H9 (cell line): ENCODE measurements at regions not wholly inside any gene's neighbourhood (a gene's known extent, or its start where the extent isn't known, plus 50 kb on each side); places are given as distances from the start of the nearest gene placed in this dataset.

ENCODE experiments used
- DNase-seq: peaks from one replicate; pipeline ENCODE4 v3.0.0-alpha.2; 2017
- H2AFZ ChIP-seq: one replicate; pipeline ENCODE4 v1.6.1; 2013; ENCODE audit warnings: mild to moderate bottlenecking, low read length, control low read depth, moderate library complexity
- H2AK5ac ChIP-seq: 2 replicates; pipeline ENCODE4 v1.6.1; 2013; ENCODE audit warnings: low read length, control low read depth, mixed read lengths; ENCODE audit not compliant: insufficient read length
- H2BK120ac ChIP-seq: one replicate; pipeline ENCODE4 v1.6.1; 2013; ENCODE audit warnings: low read depth, mild to moderate bottlenecking, low read length, control low read depth, inconsistent platforms; ENCODE audit not compliant: poor library complexity, severe bottlenecking
- H2BK12ac ChIP-seq: 2 replicates; pipeline ENCODE4 v1.6.1; 2013; ENCODE audit warnings: low read length, control low read depth, mixed read lengths, low read depth; ENCODE audit not compliant: insufficient read length
- H2BK15ac ChIP-seq: 2 replicates; pipeline ENCODE4 v1.6.1; 2013; ENCODE audit warnings: low read depth, low read length, control low read depth
- H2BK20ac ChIP-seq: one replicate; pipeline ENCODE4 v1.6.1; 2013; ENCODE audit warnings: low read depth, mild to moderate bottlenecking, low read length, control low read depth, inconsistent platforms; ENCODE audit not compliant: poor library complexity, severe bottlenecking
- H2BK5ac ChIP-seq: 2 replicates; pipeline ENCODE4 v1.6.1; 2013; ENCODE audit warnings: low read length, control low read depth, mixed read lengths; ENCODE audit not compliant: insufficient read length
- H3K14ac ChIP-seq: 2 replicates; pipeline ENCODE4 v1.6.1; 2013; ENCODE audit warnings: low read length, control low read depth; ENCODE audit not compliant: insufficient read depth
- H3K18ac ChIP-seq: 2 replicates; pipeline ENCODE4 v1.6.1; 2013; ENCODE audit warnings: low read depth, mild to moderate bottlenecking, mixed read lengths, low read length, control low read depth; ENCODE audit not compliant: insufficient read length
- H3K23ac ChIP-seq: 2 replicates; pipeline ENCODE4 v1.6.1; 2013; ENCODE audit warnings: low read length, control low read depth, mixed read lengths, low read depth; ENCODE audit not compliant: insufficient read length
- H3K23me2 ChIP-seq: 2 replicates; pipeline ENCODE4 v1.6.1; 2013; ENCODE audit warnings: low read depth, mild to moderate bottlenecking, mixed read lengths, low read length, control low read depth; ENCODE audit not compliant: insufficient read length, poor library complexity, severe bottlenecking
- H3K27ac ChIP-seq: 2 replicates; pipeline ENCODE4 v1.5.1; 2013; ENCODE audit warnings: low read length, control low read depth, mixed read lengths, low read depth; ENCODE audit not compliant: insufficient read length
- H3K27me3 ChIP-seq: 2 replicates; pipeline ENCODE4 v1.6.1; 2013; ENCODE audit warnings: low read length, control low read depth, inconsistent platforms; ENCODE audit not compliant: insufficient read depth
- H3K4ac ChIP-seq: 2 replicates; pipeline ENCODE4 v1.6.1; 2013; ENCODE audit warnings: low read depth, mild to moderate bottlenecking, control low read depth, inconsistent platforms, low read length, moderate library complexity
- H3K4me1 ChIP-seq: 2 replicates; pipeline ENCODE4 v1.6.1; 2013; ENCODE audit warnings: low read length, control low read depth, inconsistent platforms; ENCODE audit not compliant: insufficient read depth
- H3K4me2 ChIP-seq: 2 replicates; pipeline ENCODE4 v1.6.1; 2013; ENCODE audit warnings: low read length, control low read depth, mixed read lengths; ENCODE audit not compliant: insufficient read length, insufficient read depth
- H3K56ac ChIP-seq: 2 replicates; pipeline ENCODE4 v1.6.1; 2013; ENCODE audit warnings: low read depth, mild to moderate bottlenecking, mixed read lengths, low read length, control low read depth; ENCODE audit not compliant: insufficient read length
- H3K79me1 ChIP-seq: 2 replicates; pipeline ENCODE4 v1.6.1; 2013; ENCODE audit warnings: low read depth, mild to moderate bottlenecking, moderate library complexity, low read length, control low read depth, inconsistent platforms; ENCODE audit not compliant: insufficient read depth, poor library complexity, severe bottlenecking
- H3K79me2 ChIP-seq: 2 replicates; pipeline ENCODE4 v1.6.1; 2013; ENCODE audit warnings: low read length, control low read depth, inconsistent platforms; ENCODE audit not compliant: insufficient read depth
- H3K9ac ChIP-seq: 2 replicates; pipeline ENCODE4 v1.6.1; 2013; ENCODE audit warnings: low read length, control low read depth, mixed read lengths; ENCODE audit not compliant: insufficient read length; ENCODE audit errors: extremely low read depth
- H3K9me3 ChIP-seq: one replicate; pipeline ENCODE4 v1.6.1; 2013; ENCODE audit warnings: low read depth, low read length, inconsistent platforms; ENCODE audit not compliant: control insufficient read depth
- H3T11ph ChIP-seq: one replicate; pipeline ENCODE4 v1.6.1; 2013; ENCODE audit warnings: mild to moderate bottlenecking, low read length, control low read depth, inconsistent platforms
- H4K20me1 ChIP-seq: one replicate; pipeline ENCODE4 v1.6.1; 2013; ENCODE audit not compliant: control insufficient read depth, insufficient read length, insufficient read depth
- H4K5ac ChIP-seq: 2 replicates; pipeline ENCODE4 v1.6.1; 2013; ENCODE audit warnings: low read depth, mild to moderate bottlenecking, mixed read lengths, low read length, control low read depth; ENCODE audit not compliant: insufficient read length
- H4K8ac ChIP-seq: replicated peaks from 2 replicates; pipeline ENCODE4 v1.6.1; 2013; ENCODE audit warnings: low read length, control low read depth, mixed read lengths, low read depth; ENCODE audit not compliant: insufficient read length
- H4K91ac ChIP-seq: 2 replicates; pipeline ENCODE4 v1.6.1; 2013; ENCODE audit warnings: low read depth, mild to moderate bottlenecking, moderate library complexity, mixed read lengths, low read length, control low read depth; ENCODE audit not compliant: insufficient read length
- H3K27ac Mint-ChIP-seq, 3 experiments: 2 replicates in 2 of 3; 3 replicates in 1 of 3; pipeline ENCODE4 v1.8.0; 2020 to 2021; ENCODE audit warnings: mixed read lengths in 3 of 3, mild to moderate bottlenecking in 1 of 3, moderate library complexity in 1 of 3
- H3K27me3 Mint-ChIP-seq: 2 replicates; pipeline ENCODE4 v1.8.0; 2021; ENCODE audit warnings: low read depth, mild to moderate bottlenecking, moderate library complexity, mixed read lengths
- H3K36me3 Mint-ChIP-seq, 3 experiments: 2 replicates in 2 of 3; 3 replicates in 1 of 3; pipeline ENCODE4 v1.8.0; 2020 to 2021; ENCODE audit warnings: low read depth in 3 of 3, mixed read lengths in 3 of 3; ENCODE audit not compliant: insufficient read depth in 1 of 3
- H3K4me1 Mint-ChIP-seq, 2 experiments: 2 replicates each; pipeline ENCODE4 v1.8.0; 2020; ENCODE audit warnings: mixed read lengths in 2 of 2
- H3K4me3 Mint-ChIP-seq, 2 experiments: 2 replicates in 1 of 2; 3 replicates in 1 of 2; pipeline ENCODE4 v1.8.0; 2020 to 2021; ENCODE audit warnings: mild to moderate bottlenecking in 2 of 2, mixed read lengths in 2 of 2, moderate library complexity in 1 of 2
- H3K9me3 Mint-ChIP-seq, 2 experiments: 2 replicates in 1 of 2; 3 replicates in 1 of 2; pipeline ENCODE4 v1.8.0; 2020; ENCODE audit warnings: mild to moderate bottlenecking in 2 of 2, mixed read lengths in 2 of 2, moderate library complexity in 1 of 2
- WGBS: extraction: QIAGEN DNeasy Blood & Tissue Kit; methylation state at CpG from one replicate; pipeline ENCODE4 v1.1.7; 2013; ENCODE audit warnings: missing lambda C conversion rate, low lambda C conversion rate, mixed read lengths; ENCODE audit not compliant: insufficient read length; ENCODE audit errors: extremely low coverage; 5-methylcytosine and 5-hydroxymethylcytosine counted together
- TF ChIP-seq, protein P1 (sequence below): fragments of 200-600 bp; sonication (generic); conservative IDR thresholded peaks from 3 replicates; pipeline ENCODE4 v1.8.0; 2021; ENCODE audit warnings: antibody characterized with exemption, mild to moderate bottlenecking

DNA sequence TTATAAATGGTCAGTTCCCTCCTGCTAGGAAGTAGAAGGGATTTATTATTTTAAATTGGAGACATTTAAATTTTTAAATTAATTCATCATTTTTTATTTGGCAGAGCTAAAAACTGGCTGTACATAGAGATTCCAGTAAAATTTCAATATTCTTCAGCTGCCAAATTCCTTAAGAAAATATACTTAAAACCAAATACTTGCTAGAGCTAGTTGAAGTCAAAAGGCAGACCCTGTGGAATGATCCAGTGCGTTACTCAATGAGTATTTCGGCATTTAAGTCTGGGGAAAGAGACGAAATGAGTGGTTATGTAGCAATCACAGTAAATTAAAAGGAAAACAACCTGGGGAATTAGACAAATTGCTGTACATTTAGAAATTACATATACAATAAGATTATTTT is 1104.7 kb downstream of the SLC6A15 start:
- Histone ChIP-seq H3K56ac (no peak overlapping the region), H3K23ac (no peak overlapping the region), H3K14ac (no peak overlapping the region), H3K27ac (no peak overlapping the region), H3K79me1 (no peaks in the 10 kb centered on the region), H3K9me3 (no peaks in the 10 kb centered on the region), H4K8ac (no peak overlapping the region), H2BK120ac (no peak overlapping the region), H2BK12ac (no peak overlapping the region), H3K23me2 (no peaks in the 10 kb centered on the region), H4K5ac (no peak overlapping the region), H2AK5ac (no peak overlapping the region), H3K4ac (no peak overlapping the region), H3K9ac (no peak overlapping the region), H3K27me3 (no peaks in the 10 kb centered on the region), H4K20me1 (no peaks in the 10 kb centered on the region), H4K91ac (no peak overlapping the region), H3K18ac (no peak overlapping the region), H2AFZ (no peak overlapping the region), H3T11ph (no peak overlapping the region), H2BK5ac (no peak overlapping the region), H2BK15ac (no peak overlapping the region), H3K4me2 (no peak overlapping the region), H2BK20ac (no peak overlapping the region), H3K4me1 (no peaks in the 10 kb centered on the region), H3K79me2 (no peaks in the 10 kb centered on the region)
- DNase-seq = no peak
- Mint-ChIP-seq H3K4me3 (no peak overlapping the region), H3K4me1 (no peaks in the 10 kb centered on the region), H3K36me3 (no peaks in the 10 kb centered on the region), H3K27ac (no peak overlapping the region), H3K27me3 (no peaks in the 10 kb centered on the region), H3K9me3 (no peaks in the 10 kb centered on the region)
- TF ChIP-seq, protein P1, sequence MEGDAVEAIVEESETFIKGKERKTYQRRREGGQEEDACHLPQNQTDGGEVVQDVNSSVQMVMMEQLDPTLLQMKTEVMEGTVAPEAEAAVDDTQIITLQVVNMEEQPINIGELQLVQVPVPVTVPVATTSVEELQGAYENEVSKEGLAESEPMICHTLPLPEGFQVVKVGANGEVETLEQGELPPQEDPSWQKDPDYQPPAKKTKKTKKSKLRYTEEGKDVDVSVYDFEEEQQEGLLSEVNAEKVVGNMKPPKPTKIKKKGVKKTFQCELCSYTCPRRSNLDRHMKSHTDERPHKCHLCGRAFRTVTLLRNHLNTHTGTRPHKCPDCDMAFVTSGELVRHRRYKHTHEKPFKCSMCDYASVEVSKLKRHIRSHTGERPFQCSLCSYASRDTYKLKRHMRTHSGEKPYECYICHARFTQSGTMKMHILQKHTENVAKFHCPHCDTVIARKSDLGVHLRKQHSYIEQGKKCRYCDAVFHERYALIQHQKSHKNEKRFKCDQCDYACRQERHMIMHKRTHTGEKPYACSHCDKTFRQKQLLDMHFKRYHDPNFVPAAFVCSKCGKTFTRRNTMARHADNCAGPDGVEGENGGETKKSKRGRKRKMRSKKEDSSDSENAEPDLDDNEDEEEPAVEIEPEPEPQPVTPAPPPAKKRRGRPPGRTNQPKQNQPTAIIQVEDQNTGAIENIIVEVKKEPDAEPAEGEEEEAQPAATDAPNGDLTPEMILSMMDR = no peak
- no CpG with 5 or more reads among the region's 3 CpGs for WGBS
